ENCODE measurements at regions not wholly inside any gene's neighbourhood (a gene's known extent, or its start where the extent isn't known, plus 50 kb on each side); places are given as distances from the start of the nearest gene placed in this dataset.

DNA sequence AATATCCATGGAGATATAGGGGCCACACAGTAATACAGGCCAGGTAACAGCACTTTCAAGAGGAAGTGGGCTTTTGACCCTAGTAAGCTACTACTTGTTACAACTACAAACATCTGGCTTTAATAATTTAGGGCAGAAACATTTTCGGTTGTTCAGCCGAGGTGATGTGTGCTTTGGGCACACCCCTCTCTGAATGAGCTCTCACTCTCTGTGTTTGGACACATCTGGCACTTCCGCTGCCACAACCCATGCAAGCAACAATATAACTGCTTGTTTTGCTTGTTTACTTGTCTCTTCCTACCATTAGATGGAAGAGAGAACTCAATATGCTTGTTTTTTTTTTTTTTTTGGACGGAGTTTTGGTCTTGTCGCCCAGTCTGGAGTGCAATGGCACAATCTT lies 277.2 kb downstream of the HS3ST1 start:
- Histone ChIP-seq H3K27ac (replicated peaks) (no peak overlapping the region), H3K27me3 (ENCODE audit: low read depth) (peaks cover 22% of the 10 kb centered on the region), H3K4me1 (no peaks in the 10 kb centered on the region), H3K4me3 (no peak overlapping the region), H3K36me3 (no peaks in the 10 kb centered on the region), H3K9me3 (replicated peaks) (no peaks in the 10 kb centered on the region)
- TF ChIP-seq CTCF (IDR thresholded peaks at IDR 0.05; ENCODE audit: borderline replicate concordance), result no peak
- intact Hi-C loops (cut with micrococcal nuclease), result no loop called here
- DNase-seq, result no peak

DNA sequence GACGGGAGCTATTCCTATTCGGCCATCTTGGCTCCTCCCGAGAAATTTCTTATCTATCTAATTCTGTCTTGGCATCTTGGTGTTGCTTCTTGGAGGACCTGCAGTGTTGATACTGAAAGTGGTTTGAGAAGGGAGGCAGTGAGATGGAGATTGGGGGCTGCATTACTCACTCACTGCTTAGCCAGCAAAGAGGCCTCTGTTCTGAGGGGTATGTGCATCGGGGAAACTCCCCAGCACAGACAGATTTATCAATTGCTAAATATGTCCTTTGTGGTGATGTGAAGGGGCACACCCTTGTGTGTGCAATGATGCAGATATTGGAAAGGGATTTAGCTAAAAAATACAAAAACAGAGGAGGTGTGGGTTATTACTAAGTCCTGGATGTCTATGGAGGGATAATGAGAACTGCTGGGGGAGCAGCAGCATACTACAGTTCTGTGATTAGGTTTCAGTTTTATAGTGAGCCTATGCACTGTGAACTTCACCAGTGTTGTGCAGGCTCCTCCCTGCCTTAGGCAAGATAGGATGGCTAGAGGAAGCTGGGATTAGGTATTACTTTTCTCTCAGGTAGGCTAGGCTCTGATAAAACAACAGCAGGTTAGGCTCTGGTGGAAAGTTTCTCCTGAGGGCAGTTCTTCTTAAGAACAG lies 279.0 kb downstream of the HS3ST1 start:
- TF ChIP-seq CTCF (IDR thresholded peaks at IDR 0.05; ENCODE audit: borderline replicate concordance), result no peak
- Histone ChIP-seq H3K4me1 (no peaks in the 10 kb centered on the region), H3K27me3 (ENCODE audit: low read depth) (peaks cover 21% of the 10 kb centered on the region), H3K9me3 (replicated peaks) (no peaks in the 10 kb centered on the region), H3K4me3 (no peak overlapping the region), H3K36me3 (no peaks in the 10 kb centered on the region), H3K27ac (replicated peaks) (no peak overlapping the region)
- DNase-seq, result no peak
- intact Hi-C loops (cut with micrococcal nuclease), result no loop called here

DNA sequence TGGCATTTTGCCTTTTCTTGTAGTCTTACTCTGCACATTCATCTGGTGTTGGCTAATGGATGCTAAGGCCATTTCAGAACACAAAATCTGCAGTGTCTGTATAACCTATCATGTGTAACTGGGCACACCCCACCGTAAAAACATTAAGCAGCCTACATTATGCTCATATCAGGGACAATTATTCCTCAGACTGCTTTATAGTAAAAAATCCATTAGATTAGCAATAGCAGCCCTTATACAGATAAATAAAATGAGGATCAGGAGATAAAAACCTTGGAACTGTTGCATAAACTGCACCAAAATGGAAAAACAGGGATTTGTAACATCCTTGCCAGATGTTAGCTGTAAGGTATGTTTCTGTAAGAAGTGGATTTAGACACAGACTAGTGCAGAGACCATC lies 288.8 kb downstream of the HS3ST1 start:
- no peak for TF ChIP-seq CTCF (IDR thresholded peaks at IDR 0.05; ENCODE audit: borderline replicate concordance)
- no peak overlapping the region for H3K27ac ChIP-seq (replicated peaks)
- no peaks in the 10 kb centered on the region for H3K4me1 ChIP-seq
- DNase-seq, result no peak
- no peaks in the 10 kb centered on the region for H3K36me3 ChIP-seq
- intact Hi-C loops (cut with micrococcal nuclease), result no loop called here
- H3K4me3 ChIP-seq, result no peak overlapping the region
- H3K9me3 ChIP-seq (replicated peaks), result no peaks in the 10 kb centered on the region
- no peaks in the 10 kb centered on the region for H3K27me3 ChIP-seq (ENCODE audit: low read depth)

DNA sequence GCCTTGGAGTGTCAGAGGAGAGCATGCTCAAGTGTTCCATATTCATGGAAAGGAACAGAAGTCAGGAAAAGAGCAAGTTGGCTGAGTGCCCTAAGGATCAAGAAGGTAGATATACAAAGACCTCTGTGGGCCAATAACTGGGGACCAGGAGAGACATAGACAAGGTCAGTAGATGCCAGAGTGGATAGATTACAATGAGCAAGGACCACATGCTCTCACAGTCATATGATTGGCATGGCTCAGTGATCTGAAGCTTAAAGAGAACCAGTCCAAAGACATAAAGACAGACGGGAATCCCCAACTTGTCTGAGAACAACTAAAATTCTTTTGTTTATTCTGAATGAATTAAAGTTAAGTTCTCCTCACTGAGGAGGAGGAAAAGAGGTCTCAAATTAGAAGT lies 289.7 kb downstream of the HS3ST1 start:
- H3K27ac ChIP-seq (replicated peaks), result no peak overlapping the region
- no peaks in the 10 kb centered on the region for H3K27me3 ChIP-seq (ENCODE audit: low read depth)
- H3K9me3 ChIP-seq (replicated peaks), result no peaks in the 10 kb centered on the region
- intact Hi-C loops (cut with micrococcal nuclease), result no loop called here
- no peak for DNase-seq
- no peak overlapping the region for H3K4me3 ChIP-seq
- H3K4me1 ChIP-seq, result no peaks in the 10 kb centered on the region
- no peaks in the 10 kb centered on the region for H3K36me3 ChIP-seq
- no peak for TF ChIP-seq CTCF (IDR thresholded peaks at IDR 0.05; ENCODE audit: borderline replicate concordance)

GRCh38 chr4:11134705-11135104 lies 294.0 kb downstream of the HS3ST1 start:
- intact Hi-C loops (cut with micrococcal nuclease), result no loop called here
- H3K36me3 ChIP-seq, result no peaks in the 10 kb centered on the region
- peaks cover 9% of the 10 kb centered on the region for H3K9me3 ChIP-seq (replicated peaks)
- DNase-seq, result no peak
- H3K4me3 ChIP-seq, result no peak overlapping the region
- H3K27ac ChIP-seq (replicated peaks), result no peak overlapping the region
- no peaks in the 10 kb centered on the region for H3K4me1 ChIP-seq
- H3K27me3 ChIP-seq (ENCODE audit: low read depth), result no peaks in the 10 kb centered on the region
- no peak for TF ChIP-seq CTCF (IDR thresholded peaks at IDR 0.05; ENCODE audit: borderline replicate concordance)
